Spleen (tissue), 7 donors: ENCODE measurements at regions not wholly inside any gene's neighbourhood (a gene's known extent, or its start where the extent isn't known, plus 50 kb on each side); places are given as distances from the start of the nearest gene placed in this dataset.

Experiments
- CTCF ChIP-seq, 11 experiments: fragments of 200-600 bp in 7 of 11; fragments of 450-650 bp in 4 of 11; sonication (generic) in 4 of 11; IDR thresholded peaks in 8 of 11; conservative IDR thresholded peaks in 3 of 11; 1 replicate in 7 of 11; 2 replicates in 4 of 11; pipeline versions ENCODE4 v1.4.0 to v1.8.0; 2016 to 2021; ENCODE audit warnings: antibody characterized with exemption in 11 of 11, inconsistent platforms in 4 of 11, mild to moderate bottlenecking in 1 of 11
- POLR2A ChIP-seq, 3 donors: fragments of 450-650 bp; IDR thresholded peaks; one replicate each; pipeline ENCODE4 v1.5.1; 2017; ENCODE audit warnings: antibody characterized with exemption in 3 of 3, mild to moderate bottlenecking in 1 of 3
- donor health status: DM: no; HTN: no; CAD: no; lungs with moderate emphysema.
- donor health status: DM: no; HTN: no; CAD: no.
- donor health status: DM: no; HTN: no; CAD: no.

- TF ChIP-seq POLR2A (IDR thresholded peaks at IDR 0.05) = no peak
- TF ChIP-seq CTCF (IDR thresholded peaks at IDR 0.05 in 8 of 11, conservative IDR thresholded peaks at IDR 0.05 in 3 of 11) = no peak
These were observed 235.6 kb downstream of the KCNA4 start for GRCh38 chr11:29781268-29781667.
